HG02943 (cell line): ENCODE measurements at regions not wholly inside any gene's neighbourhood (a gene's known extent, or its start where the extent isn't known, plus 50 kb on each side); places are given as distances from the start of the nearest gene placed in this dataset.

Experiments
- ATAC-seq: cut with Tn5 transposase; IDR thresholded peaks from one replicate; pipeline ENCODE4 v1.9.1; 2021; ENCODE audit warnings: mild to moderate bottlenecking, low read depth, moderate library complexity; ENCODE audit not compliant: unreplicated experiment

GRCh38 chr3:99242271-99242670 is 340.8 kb upstream of the DCBLD2 start:
- no peak for ATAC-seq

- ATAC-seq: no peak
Measured at GRCh38 chr3:99240700-99241099, 339.2 kb upstream of the DCBLD2 start.

- no peak for ATAC-seq
Measured at GRCh38 chr3:99236576-99236975, 335.1 kb upstream of the DCBLD2 start.

- ATAC-seq: no peak
Measured at GRCh38 chr3:99232696-99233095, 331.2 kb upstream of the DCBLD2 start.

GRCh38 chr3:99218468-99218867 is 317.0 kb upstream of the DCBLD2 start:
- no peak for ATAC-seq

- ATAC-seq: no peak
Measured at GRCh38 chr3:99212969-99213368, 311.5 kb upstream of the DCBLD2 start.

- no peak for ATAC-seq
Measured at GRCh38 chr3:99211309-99211708, 309.8 kb upstream of the DCBLD2 start.

GRCh38 chr3:99199021-99199420 is 297.5 kb upstream of the DCBLD2 start:
- no peak for ATAC-seq

GRCh38 chr3:99191186-99191585 is 289.7 kb upstream of the DCBLD2 start:
- no peak for ATAC-seq

GRCh38 chr3:99188936-99189335 is 287.4 kb upstream of the DCBLD2 start:
- no peak for ATAC-seq

GRCh38 chr3:99186016-99186415 is 284.5 kb upstream of the DCBLD2 start:
- ATAC-seq: no peak

GRCh38 chr3:99176169-99176964 is 274.9 kb upstream of the DCBLD2 start:
- no peak for ATAC-seq

- no peak for ATAC-seq
Measured at GRCh38 chr3:99175276-99175812, 273.8 kb upstream of the DCBLD2 start.

- ATAC-seq: no peak
Measured at GRCh38 chr3:99172736-99173657, 271.5 kb upstream of the DCBLD2 start.

- ATAC-seq: no peak
Measured at GRCh38 chr3:99171800-99172199, 270.3 kb upstream of the DCBLD2 start.

GRCh38 chr3:99170867-99171517 is 269.5 kb upstream of the DCBLD2 start:
- no peak for ATAC-seq

GRCh38 chr3:99167071-99167470 is 265.6 kb upstream of the DCBLD2 start:
- no peak for ATAC-seq

- ATAC-seq: no peak
Measured at GRCh38 chr3:99163314-99163713, 261.8 kb upstream of the DCBLD2 start.

- ATAC-seq: no peak
Measured at GRCh38 chr3:99159220-99159762, 257.8 kb upstream of the DCBLD2 start.

GRCh38 chr3:99145031-99145430 is 243.5 kb upstream of the DCBLD2 start:
- ATAC-seq: no peak
